Lower lobe of right lung (tissue), 2 donors: ENCODE measurements at regions not wholly inside any gene's neighbourhood (a gene's known extent, or its start where the extent isn't known, plus 50 kb on each side); places are given as distances from the start of the nearest gene placed in this dataset.

Source experiments
- ATAC-seq, 2 donors: fragments of 200-7000 bp; cut with Tn5 transposase; one replicate each; pipeline ENCODE4 v1.9.1; 2020 to 2022; ENCODE audit warnings: mild to moderate bottlenecking in 2 of 2, moderate library complexity in 2 of 2
- DNase-seq: peaks from one replicate; pipeline ENCODE4 v3.0.0-alpha.2; 2020
- H3K27ac ChIP-seq: fragments of 200-600 bp; one replicate; pipeline ENCODE4 v1.8.0; 2022
- H3K27me3 ChIP-seq: fragments of 200-600 bp; one replicate; pipeline ENCODE4 v1.8.0; 2022; ENCODE audit warnings: low read depth
- H3K36me3 ChIP-seq: fragments of 200-600 bp; one replicate; pipeline ENCODE4 v1.8.0; 2022; ENCODE audit warnings: mild to moderate bottlenecking
- H3K4me1 ChIP-seq: fragments of 200-600 bp; one replicate; pipeline ENCODE4 v1.8.0; 2022
- H3K4me3 ChIP-seq: fragments of 200-600 bp; one replicate; pipeline ENCODE4 v1.8.0; 2022; ENCODE audit warnings: mild to moderate bottlenecking
- H3K9me3 ChIP-seq: fragments of 200-600 bp; one replicate; pipeline ENCODE4 v1.8.0; 2022
- CTCF ChIP-seq: fragments of 200-600 bp; IDR thresholded peaks from one replicate; pipeline ENCODE4 v1.8.0; 2022; ENCODE audit warnings: antibody characterized with exemption, mild to moderate bottlenecking
- intact Hi-C: fragments of 100-400 bp; cut with DNase I; formaldehyde crosslinking; loops from one replicate; pipeline ENCODE4 v1.11.0; 2022
- donor health status: DM: no; HTN: yes; CAD: no; lungs with severe emphysema.

DNA sequence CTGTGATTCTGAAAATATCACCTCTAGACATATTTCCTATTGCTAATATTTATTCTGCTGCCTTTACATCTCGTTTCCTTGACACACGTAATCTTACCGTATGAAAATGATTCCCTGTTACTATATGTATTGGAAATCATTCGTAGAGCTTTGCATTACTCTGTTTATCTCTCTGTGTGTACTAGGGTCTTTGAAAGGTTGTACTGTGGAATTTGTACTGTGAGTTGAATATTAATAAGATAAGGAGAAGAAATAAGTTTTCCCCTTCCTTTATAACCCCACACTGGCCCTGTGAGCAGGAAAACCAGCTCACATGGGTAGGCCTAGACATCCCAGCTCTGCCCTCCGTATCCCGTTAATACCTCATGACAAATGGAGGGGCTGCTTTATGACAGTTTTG is 354.9 kb downstream of the KLF5 start:
- H3K9me3 ChIP-seq: no peaks in the 10 kb centered on the region
- H3K27ac ChIP-seq: no peak overlapping the region
- H3K27me3 ChIP-seq: no peaks in the 10 kb centered on the region
- ATAC-seq (no peak), DNase-seq (no peak)
- no peak for TF ChIP-seq CTCF
- H3K4me1 ChIP-seq: no peaks in the 10 kb centered on the region
- no peaks in the 10 kb centered on the region for H3K36me3 ChIP-seq
- intact Hi-C loops: no loop called here
- H3K4me3 ChIP-seq: no peak overlapping the region

DNA sequence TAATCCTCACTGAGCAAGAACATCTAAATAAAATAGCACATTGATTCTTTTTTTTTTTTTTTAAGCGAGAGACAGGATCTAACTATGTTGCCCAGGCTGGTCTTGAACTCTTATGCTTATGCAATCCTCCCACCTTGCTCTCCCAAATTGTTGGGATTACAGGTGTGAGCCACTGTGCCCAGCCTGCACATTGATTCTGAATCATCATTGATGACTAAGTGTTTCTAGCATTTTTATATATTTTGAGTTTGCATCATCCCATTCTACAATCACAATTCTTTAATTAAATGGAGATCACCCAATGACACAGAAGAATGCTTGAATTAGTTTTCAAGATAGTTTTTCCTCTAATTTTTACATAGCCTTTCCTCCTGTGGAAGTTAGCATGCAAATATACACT is 354.1 kb downstream of the KLF5 start:
- no peaks in the 10 kb centered on the region for H3K4me1 ChIP-seq
- no peak overlapping the region for H3K27ac ChIP-seq
- DNase-seq (no peak), ATAC-seq (no peak)
- H3K27me3 ChIP-seq: no peaks in the 10 kb centered on the region
- H3K4me3 ChIP-seq: no peak overlapping the region
- no peak for TF ChIP-seq CTCF
- no peaks in the 10 kb centered on the region for H3K36me3 ChIP-seq
- intact Hi-C loops: no loop called here
- no peaks in the 10 kb centered on the region for H3K9me3 ChIP-seq

- Histone ChIP-seq H3K27me3 (no peaks in the 10 kb centered on the region), H3K4me3 (no peak overlapping the region), H3K36me3 (no peaks in the 10 kb centered on the region), H3K27ac (no peak overlapping the region), H3K4me1 (no peaks in the 10 kb centered on the region), H3K9me3 (no peaks in the 10 kb centered on the region)
- no peak for TF ChIP-seq CTCF
- no peak for ATAC-seq
- intact Hi-C loops: no loop called here
- DNase-seq: no peak
Observed at GRCh38 chr13:73411067-73411809, 352.4 kb downstream of the KLF5 start.

DNA sequence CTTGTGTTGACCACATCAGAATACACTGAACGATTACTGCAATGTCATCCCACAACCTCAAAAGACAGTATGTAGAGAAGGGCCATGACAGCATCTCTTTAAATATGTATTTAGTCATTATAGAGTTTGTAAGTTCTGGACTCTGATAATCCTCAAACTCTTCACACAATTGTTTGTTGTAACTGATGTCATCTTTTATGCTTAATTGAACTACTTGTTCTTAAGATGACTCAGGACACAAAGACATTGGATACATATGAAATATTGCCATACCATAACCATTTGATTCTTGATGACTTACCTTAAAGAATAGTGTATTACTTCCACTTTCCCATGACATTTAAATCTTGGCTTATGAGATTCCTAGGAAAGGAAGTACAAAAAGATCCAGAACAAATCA is 347.6 kb downstream of the KLF5 start:
- Histone ChIP-seq H3K4me3 (no peak overlapping the region), H3K27ac (no peak overlapping the region), H3K4me1 (no peaks in the 10 kb centered on the region), H3K9me3 (no peaks in the 10 kb centered on the region), H3K27me3 (no peaks in the 10 kb centered on the region), H3K36me3 (no peaks in the 10 kb centered on the region)
- ATAC-seq (no peak), DNase-seq (no peak)
- TF ChIP-seq CTCF: no peak
- intact Hi-C loops: no loop called here

DNA sequence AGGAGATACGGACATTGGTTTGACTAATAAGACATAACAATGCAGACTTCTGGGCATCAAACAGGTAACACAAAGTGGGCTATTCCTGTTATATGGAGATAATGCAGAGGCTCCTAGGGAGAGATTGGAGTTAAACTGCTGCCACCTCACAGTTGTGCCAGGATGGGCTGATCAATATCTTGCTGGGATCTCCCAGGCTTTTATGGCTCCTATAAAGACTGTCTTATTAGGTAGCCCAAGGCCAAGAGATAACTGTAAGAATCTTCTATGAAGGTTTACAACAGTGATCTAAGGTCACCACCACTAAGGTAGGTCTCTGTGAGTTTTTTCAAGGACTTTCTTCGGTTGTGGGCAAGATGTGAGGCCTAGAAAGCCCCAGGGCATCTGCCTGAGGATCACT is 345.8 kb downstream of the KLF5 start:
- H3K36me3 ChIP-seq: no peaks in the 10 kb centered on the region
- H3K27ac ChIP-seq: no peak overlapping the region
- intact Hi-C loops: no loop called here
- no peaks in the 10 kb centered on the region for H3K27me3 ChIP-seq
- no peaks in the 10 kb centered on the region for H3K9me3 ChIP-seq
- H3K4me1 ChIP-seq: no peaks in the 10 kb centered on the region
- H3K4me3 ChIP-seq: no peak overlapping the region
- no peak for ATAC-seq
- DNase-seq: no peak
- TF ChIP-seq CTCF: no peak
